GM12878 (cell line): ENCODE measurements at regions not wholly inside any gene's neighbourhood (a gene's known extent, or its start where the extent isn't known, plus 50 kb on each side); places are given as distances from the start of the nearest gene placed in this dataset.

Experiments used
- BMI1 ChIP-seq: fragments of 450-650 bp; IDR thresholded peaks from 2 replicates; pipeline ENCODE4 v1.6.1; 2016; ENCODE audit warnings: mild to moderate bottlenecking, moderate library complexity, borderline replicate concordance
- CBFB ChIP-seq: IDR thresholded peaks from 2 replicates; pipeline ENCODE4 v1.6.1; 2016; ENCODE audit warnings: antibody characterized with exemption, low read depth
- CEBPB ChIP-seq, 2 experiments: fragments of 150-350 bp in 1 of 2; IDR thresholded peaks; 2 replicates each; pipeline ENCODE4 v1.6.1; 2012 to 2014; ENCODE audit warnings: low read depth in 2 of 2, low read length in 2 of 2, borderline replicate concordance in 1 of 2, inconsistent platforms in 1 of 2
- CTCF ChIP-seq, 3 experiments: IDR thresholded peaks in 2 of 3; conservative IDR thresholded peaks in 1 of 3; 2 replicates each; pipeline ENCODE4 v1.5.1; 2011; ENCODE audit warnings: low read depth in 3 of 3, low read length in 3 of 3, mild to moderate bottlenecking in 3 of 3, control low read depth in 2 of 3, moderate library complexity in 2 of 3, inconsistent platforms in 1 of 3, mixed read lengths in 1 of 3; ENCODE audit not compliant: control insufficient read depth in 2 of 3, insufficient read depth in 1 of 3; ENCODE audit errors: extremely low read depth in 1 of 3
- FOS ChIP-seq: IDR thresholded peaks from 3 replicates; pipeline ENCODE4 v1.6.1; 2011; ENCODE audit warnings: borderline replicate concordance; ENCODE audit not compliant: insufficient read length; ENCODE audit errors: extremely low read depth
- IKZF1 ChIP-seq: fragments of 450-650 bp; conservative IDR thresholded peaks from 2 replicates; pipeline ENCODE4 v1.6.1; 2017; ENCODE audit warnings: antibody characterized with exemption, mild to moderate bottlenecking
- IRF5 ChIP-seq: fragments of 450-650 bp; IDR thresholded peaks from 2 replicates; pipeline ENCODE4 v1.6.1; 2017; ENCODE audit warnings: borderline replicate concordance
- JUNB ChIP-seq: IDR thresholded peaks from 2 replicates; pipeline ENCODE4 v1.6.1; 2016; ENCODE audit warnings: antibody characterized with exemption, mild to moderate bottlenecking
- MXI1 ChIP-seq: fragments of 150-350 bp; IDR thresholded peaks from 2 replicates; pipeline ENCODE4 v1.6.1; 2011; ENCODE audit warnings: low read depth, mild to moderate bottlenecking, inconsistent platforms, low read length, improper control_type of control experiment
- NBN ChIP-seq: fragments of 450-650 bp; IDR thresholded peaks from 2 replicates; pipeline ENCODE4 v1.6.1; 2016
- PRDM15 ChIP-seq: fragments of 450-650 bp; formaldehyde crosslinking; IDR thresholded peaks from 2 replicates; pipeline ENCODE4 v1.4.0; 2020; ENCODE audit warnings: mild to moderate bottlenecking, moderate library complexity
- RAD21 ChIP-seq: IDR thresholded peaks from 2 replicates; pipeline ENCODE4 v1.6.1; 2011; ENCODE audit warnings: mild to moderate bottlenecking, low read depth, low read length, moderate library complexity; ENCODE audit not compliant: insufficient read depth
- SKIL ChIP-seq: fragments of 450-650 bp; IDR thresholded peaks from 2 replicates; pipeline ENCODE4 v1.6.1; 2017; ENCODE audit warnings: mild to moderate bottlenecking, low read depth, inconsistent platforms; ENCODE audit not compliant: poor library complexity, severe bottlenecking
- SMAD1 ChIP-seq: fragments of 450-650 bp; IDR thresholded peaks from 2 replicates; pipeline ENCODE4 v1.6.1; 2018; ENCODE audit warnings: mild to moderate bottlenecking, low read depth; ENCODE audit not compliant: partially characterized antibody
- SPI1 ChIP-seq: IDR thresholded peaks from 2 replicates; pipeline ENCODE4 v1.6.1; 2011; ENCODE audit warnings: low read depth, mild to moderate bottlenecking, low read length, moderate library complexity, borderline replicate concordance; ENCODE audit not compliant: insufficient read depth
- TCF7 ChIP-seq: IDR thresholded peaks from 2 replicates; pipeline ENCODE4 v1.6.1; 2014; ENCODE audit warnings: antibody characterized with exemption, borderline replicate concordance
- ZBED1 ChIP-seq: IDR thresholded peaks from 2 replicates; pipeline ENCODE4 v1.6.1; 2016; ENCODE audit warnings: borderline replicate concordance
- TF ChIP-seq, protein P1 (sequence below): fragments of 450-650 bp; conservative IDR thresholded peaks from 2 replicates; pipeline ENCODE4 v1.6.1; 2017; ENCODE audit warnings: mild to moderate bottlenecking, moderate library complexity
- TF ChIP-seq, protein P2 (sequence below): fragments of 450-650 bp; IDR thresholded peaks from 2 replicates; pipeline ENCODE4 v1.6.1; 2014; ENCODE audit warnings: mild to moderate bottlenecking

- TF ChIP-seq PRDM15 (no peak), RAD21 (no peak), BMI1 (no peak), IKZF1 (no peak), JUNB (peak; percentile 65), SMAD1 (no peak), ZBED1 (no peak), IRF5 (no peak), SKIL (no peak), TCF7 (no peak), FOS (no peak), CTCF (IDR thresholded peaks at IDR 0.05 in 2 of 3, conservative IDR thresholded peaks at IDR 0.05 in 1 of 3; ENCODE audit: control insufficient read depth in 2 of 3, extremely low read depth in 1 of 3, insufficient read depth in 1 of 3, low read depth in 3 of 3, low read length in 3 of 3) (no peak), NBN (no peak), CEBPB (IDR thresholded peaks at IDR 0.05; ENCODE audit: borderline replicate concordance in 1 of 2, low read depth in 2 of 2, low read length in 2 of 2) (no peak), SPI1 (no peak), CBFB (no peak), MXI1 (no peak)
- TF ChIP-seq, protein P1, sequence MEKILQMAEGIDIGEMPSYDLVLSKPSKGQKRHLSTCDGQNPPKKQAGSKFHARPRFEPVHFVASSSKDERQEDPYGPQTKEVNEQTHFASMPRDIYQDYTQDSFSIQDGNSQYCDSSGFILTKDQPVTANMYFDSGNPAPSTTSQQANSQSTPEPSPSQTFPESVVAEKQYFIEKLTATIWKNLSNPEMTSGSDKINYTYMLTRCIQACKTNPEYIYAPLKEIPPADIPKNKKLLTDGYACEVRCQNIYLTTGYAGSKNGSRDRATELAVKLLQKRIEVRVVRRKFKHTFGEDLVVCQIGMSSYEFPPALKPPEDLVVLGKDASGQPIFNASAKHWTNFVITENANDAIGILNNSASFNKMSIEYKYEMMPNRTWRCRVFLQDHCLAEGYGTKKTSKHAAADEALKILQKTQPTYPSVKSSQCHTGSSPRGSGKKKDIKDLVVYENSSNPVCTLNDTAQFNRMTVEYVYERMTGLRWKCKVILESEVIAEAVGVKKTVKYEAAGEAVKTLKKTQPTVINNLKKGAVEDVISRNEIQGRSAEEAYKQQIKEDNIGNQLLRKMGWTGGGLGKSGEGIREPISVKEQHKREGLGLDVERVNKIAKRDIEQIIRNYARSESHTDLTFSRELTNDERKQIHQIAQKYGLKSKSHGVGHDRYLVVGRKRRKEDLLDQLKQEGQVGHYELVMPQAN, result no peak
- TF ChIP-seq, protein P2, sequence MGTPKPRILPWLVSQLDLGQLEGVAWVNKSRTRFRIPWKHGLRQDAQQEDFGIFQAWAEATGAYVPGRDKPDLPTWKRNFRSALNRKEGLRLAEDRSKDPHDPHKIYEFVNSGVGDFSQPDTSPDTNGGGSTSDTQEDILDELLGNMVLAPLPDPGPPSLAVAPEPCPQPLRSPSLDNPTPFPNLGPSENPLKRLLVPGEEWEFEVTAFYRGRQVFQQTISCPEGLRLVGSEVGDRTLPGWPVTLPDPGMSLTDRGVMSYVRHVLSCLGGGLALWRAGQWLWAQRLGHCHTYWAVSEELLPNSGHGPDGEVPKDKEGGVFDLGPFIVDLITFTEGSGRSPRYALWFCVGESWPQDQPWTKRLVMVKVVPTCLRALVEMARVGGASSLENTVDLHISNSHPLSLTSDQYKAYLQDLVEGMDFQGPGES, result no peak
Measured at GRCh38 chr7:25879799-25880198, 272.2 kb upstream of the NFE2L3 start (continued).
